GM23338 (cell line): ENCODE measurements at regions not wholly inside any gene's neighbourhood (a gene's known extent, or its start where the extent isn't known, plus 50 kb on each side); places are given as distances from the start of the nearest gene placed in this dataset.

ENCODE experiments used
- CREB1 ChIP-seq: fragments of 250-450 bp; sonication (Bioruptor Pico); IDR thresholded peaks from 2 replicates; pipeline ENCODE4 v1.5.0; 2020; ENCODE audit warnings: low read depth, mild to moderate bottlenecking, moderate library complexity
- CTCF ChIP-seq, 2 experiments: fragments of 200-600 bp in 1 of 2; sonication (generic) in 1 of 2; conservative IDR thresholded peaks; 2 replicates each; pipeline versions ENCODE4 v1.5.1 to v1.6.1; 2016 to 2017; ENCODE audit warnings: antibody characterized with exemption in 2 of 2, low read depth in 2 of 2, mild to moderate bottlenecking in 2 of 2, moderate library complexity in 1 of 2
- ETS1 ChIP-seq: IDR thresholded peaks from 2 replicates; pipeline ENCODE4 v1.6.1; 2016; ENCODE audit warnings: antibody characterized with exemption
- EZH2 ChIP-seq: fragments of 200-600 bp; sonication (generic); IDR thresholded peaks from one replicate; pipeline ENCODE4 v1.8.0; 2017; ENCODE audit warnings: antibody characterized with exemption, mild to moderate bottlenecking, low read depth; ENCODE audit not compliant: unreplicated experiment
- EZH2phosphoT487 ChIP-seq: fragments of 200-600 bp; sonication (generic); IDR thresholded peaks from one replicate; pipeline ENCODE4 v1.8.1; 2018; ENCODE audit warnings: antibody characterized with exemption; ENCODE audit not compliant: unreplicated experiment
- JUNB ChIP-seq: IDR thresholded peaks from one replicate; pipeline ENCODE4 v1.6.1; 2016; ENCODE audit warnings: antibody characterized with exemption; ENCODE audit not compliant: unreplicated experiment
- NANOG ChIP-seq: IDR thresholded peaks from 2 replicates; pipeline ENCODE4 v1.6.1; 2016; ENCODE audit warnings: antibody characterized with exemption, borderline replicate concordance
- POLR2AphosphoS5 ChIP-seq: IDR thresholded peaks from 2 replicates; pipeline ENCODE4 v1.6.1; 2016; ENCODE audit warnings: antibody characterized with exemption, low read depth
- REST ChIP-seq: IDR thresholded peaks from one replicate; pipeline ENCODE4 v1.6.1; 2018; ENCODE audit warnings: antibody characterized with exemption; ENCODE audit not compliant: unreplicated experiment
- STAT1 ChIP-seq: IDR thresholded peaks from one replicate; pipeline ENCODE4 v1.6.1; 2016; ENCODE audit warnings: antibody characterized with exemption; ENCODE audit not compliant: unreplicated experiment
- ZNF114 ChIP-seq: fragments of 250-450 bp; sonication (Bioruptor Pico); IDR thresholded peaks from 2 replicates; pipeline ENCODE4 v1.5.0; 2020; ENCODE audit warnings: mild to moderate bottlenecking, moderate library complexity
- ZNF462 ChIP-seq: fragments of 250-450 bp; sonication (Bioruptor Pico); IDR thresholded peaks from 2 replicates; pipeline ENCODE4 v1.5.0; 2020; ENCODE audit warnings: mild to moderate bottlenecking, moderate library complexity

GRCh38 chr17:77392376-77393273 is 251.9 kb downstream of the SEC14L1 start:
- TF ChIP-seq EZH2phosphoT487 (no peak), CTCF (conservative IDR thresholded peaks at IDR 0.05; ENCODE audit: low read depth in 2 of 2) (no peak), EZH2 (no peak), POLR2AphosphoS5 (no peak), CREB1 (no peak), NANOG (no peak), REST (no peak), STAT1 (no peak), ZNF114 (no peak), JUNB (no peak), ZNF462 (no peak), ETS1 (no peak)
